ENCODE measurements at regions not wholly inside any gene's neighbourhood (a gene's known extent, or its start where the extent isn't known, plus 50 kb on each side); places are given as distances from the start of the nearest gene placed in this dataset.

GRCh38 chr9:121573717-121574485 lies 74.3 kb upstream of the GGTA1 start:
- no peak overlapping the region for H3K9ac ChIP-seq (ENCODE audit: low read length)
- no peak overlapping the region for H3K4me3 ChIP-seq (ENCODE audit: low read length)
- H3K4me1 ChIP-seq (ENCODE audit: low read length) = no peaks in the 10 kb centered on the region
- no peaks in the 10 kb centered on the region for H3K36me3 ChIP-seq (replicated peaks; ENCODE audit: low read depth, low read length)
- peaks cover 7% of the 10 kb centered on the region; the same call in 1 of the 2 replicates for H3K27me3 ChIP-seq (ENCODE audit: low read depth, low read length)
- H3K27ac ChIP-seq (ENCODE audit: low read length) = no peak overlapping the region
- no peak overlapping the region for H2AFZ ChIP-seq (ENCODE audit: low read depth, low read length)
- H3K4me2 ChIP-seq (ENCODE audit: low read length) = no peak overlapping the region
- H4K20me1 ChIP-seq (ENCODE audit: insufficient read depth, low read length) = no peaks in the 10 kb centered on the region
- TF ChIP-seq EZH2phosphoT487 (IDR thresholded peaks at IDR 0.05; ENCODE audit: low read depth) = no peak
- TF ChIP-seq, protein P1, sequence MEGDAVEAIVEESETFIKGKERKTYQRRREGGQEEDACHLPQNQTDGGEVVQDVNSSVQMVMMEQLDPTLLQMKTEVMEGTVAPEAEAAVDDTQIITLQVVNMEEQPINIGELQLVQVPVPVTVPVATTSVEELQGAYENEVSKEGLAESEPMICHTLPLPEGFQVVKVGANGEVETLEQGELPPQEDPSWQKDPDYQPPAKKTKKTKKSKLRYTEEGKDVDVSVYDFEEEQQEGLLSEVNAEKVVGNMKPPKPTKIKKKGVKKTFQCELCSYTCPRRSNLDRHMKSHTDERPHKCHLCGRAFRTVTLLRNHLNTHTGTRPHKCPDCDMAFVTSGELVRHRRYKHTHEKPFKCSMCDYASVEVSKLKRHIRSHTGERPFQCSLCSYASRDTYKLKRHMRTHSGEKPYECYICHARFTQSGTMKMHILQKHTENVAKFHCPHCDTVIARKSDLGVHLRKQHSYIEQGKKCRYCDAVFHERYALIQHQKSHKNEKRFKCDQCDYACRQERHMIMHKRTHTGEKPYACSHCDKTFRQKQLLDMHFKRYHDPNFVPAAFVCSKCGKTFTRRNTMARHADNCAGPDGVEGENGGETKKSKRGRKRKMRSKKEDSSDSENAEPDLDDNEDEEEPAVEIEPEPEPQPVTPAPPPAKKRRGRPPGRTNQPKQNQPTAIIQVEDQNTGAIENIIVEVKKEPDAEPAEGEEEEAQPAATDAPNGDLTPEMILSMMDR (IDR thresholded peaks at IDR 0.05; ENCODE audit: low read depth, low read length) = no peak
- H3K79me2 ChIP-seq (ENCODE audit: low read length) = no peaks in the 10 kb centered on the region
- no peaks in the 10 kb centered on the region for H3K9me3 ChIP-seq (ENCODE audit: insufficient read depth, low read length)

DNA sequence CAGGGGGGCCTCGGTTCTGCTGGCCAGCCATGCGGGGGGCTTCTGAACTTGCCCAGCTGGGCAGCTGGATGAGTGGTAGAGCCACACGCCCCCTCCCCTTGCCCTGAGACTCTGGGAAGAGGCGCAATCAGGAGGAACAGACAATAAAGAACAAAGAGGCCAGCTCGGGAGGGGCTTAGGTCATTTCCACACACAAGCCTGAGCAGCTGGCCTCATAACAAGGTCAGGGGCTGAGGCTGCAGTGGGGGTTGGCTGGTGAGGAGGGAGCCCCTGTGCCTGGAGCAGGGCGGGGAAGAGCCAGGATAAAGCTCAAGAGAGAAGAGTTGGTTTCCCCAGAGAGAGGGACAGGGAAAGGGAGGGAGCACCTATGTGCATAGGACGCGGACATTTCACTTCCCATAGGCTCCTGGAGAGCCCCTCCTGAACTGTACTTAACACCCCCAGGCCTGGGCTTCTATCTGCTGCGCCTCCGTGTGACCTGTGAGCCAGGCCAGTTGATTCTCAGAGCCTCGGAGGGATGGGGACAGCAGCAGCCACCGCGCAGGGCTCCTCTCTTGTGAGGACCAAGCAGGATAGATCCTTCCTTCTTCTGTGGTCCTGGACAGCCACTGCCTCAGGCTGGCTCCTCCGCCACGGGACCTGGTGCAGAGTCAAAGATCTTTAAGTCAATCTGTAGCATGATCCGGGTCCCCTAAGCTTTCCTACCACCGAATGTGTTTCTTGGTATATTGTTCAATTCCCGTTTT lies 75.3 kb upstream of the GGTA1 start:
- Histone ChIP-seq H3K4me2 (ENCODE audit: low read length) (no peak overlapping the region), H3K4me3 (ENCODE audit: low read length) (no peak overlapping the region), H3K27ac (ENCODE audit: low read length) (no peak overlapping the region), H3K9me3 (ENCODE audit: insufficient read depth, low read length) (no peaks in the 10 kb centered on the region), H3K36me3 (replicated peaks; ENCODE audit: low read depth, low read length) (no peaks in the 10 kb centered on the region), H3K4me1 (ENCODE audit: low read length) (no peaks in the 10 kb centered on the region), H3K9ac (ENCODE audit: low read length) (no peak overlapping the region), H4K20me1 (ENCODE audit: insufficient read depth, low read length) (no peaks in the 10 kb centered on the region), H3K79me2 (ENCODE audit: low read length) (no peaks in the 10 kb centered on the region), H2AFZ (ENCODE audit: low read depth, low read length) (no peak overlapping the region), H3K27me3 (ENCODE audit: low read depth, low read length) (peaks cover 10% of the 10 kb centered on the region; the same call in 1 of the 2 replicates)
- TF ChIP-seq, protein P1 (IDR thresholded peaks at IDR 0.05; ENCODE audit: low read depth, low read length) = no peak
- TF ChIP-seq EZH2phosphoT487 (IDR thresholded peaks at IDR 0.05; ENCODE audit: low read depth) = no peak

DNA sequence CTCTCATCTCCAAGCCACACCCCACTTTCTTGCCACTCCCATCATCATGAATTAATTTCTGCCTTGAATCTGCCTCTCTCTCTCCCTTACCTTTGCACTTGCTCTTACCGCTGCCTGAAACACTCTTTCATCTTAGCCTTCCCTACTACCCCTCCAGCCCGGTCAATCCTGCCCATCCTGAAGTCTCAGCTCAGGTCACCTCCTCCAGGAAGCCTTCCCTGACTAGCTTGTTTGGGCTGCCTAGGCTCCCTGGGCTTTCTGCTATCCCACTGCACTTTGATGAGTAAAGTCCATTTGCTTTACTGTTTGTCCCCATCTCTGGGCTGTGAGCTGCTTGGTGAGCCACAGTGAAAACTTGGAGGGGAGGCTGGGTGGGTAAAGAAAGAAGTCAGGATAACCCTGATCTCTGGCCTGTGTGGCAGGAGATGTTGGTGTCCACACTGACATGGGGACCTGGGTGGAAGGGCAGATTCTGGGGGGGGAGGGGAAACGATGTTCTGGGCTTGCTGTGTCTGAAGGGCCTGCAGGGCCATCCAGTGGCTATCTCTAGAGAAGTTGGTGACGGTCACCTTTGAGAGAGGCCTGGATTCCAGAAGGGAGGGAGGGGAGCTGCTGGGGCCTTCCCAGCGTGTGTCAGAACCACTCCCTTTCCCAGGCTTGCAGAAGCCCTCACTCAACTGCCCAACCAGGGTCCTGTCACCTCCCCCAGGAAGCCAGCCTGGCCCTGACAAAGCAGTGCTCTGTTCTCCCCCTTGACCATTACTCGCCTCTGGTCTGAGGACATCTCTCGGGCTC lies 75.0 kb upstream of the DAB2IP start:
- H3K9me3 ChIP-seq (ENCODE audit: insufficient read depth, low read length) = no peaks in the 10 kb centered on the region

More for the DNA sequence above, 75.0 kb upstream of the DAB2IP start:
- Histone ChIP-seq H4K20me1 (ENCODE audit: insufficient read depth, low read length) (no peaks in the 10 kb centered on the region), H3K27ac (ENCODE audit: low read length) (no peak overlapping the region), H3K4me3 (ENCODE audit: low read length) (no peak overlapping the region), H3K27me3 (ENCODE audit: low read depth, low read length) (peaks cover 4% of the 10 kb centered on the region; the same call in 1 of the 2 replicates), H2AFZ (ENCODE audit: low read depth, low read length) (no peak overlapping the region), H3K4me1 (ENCODE audit: low read length) (no peaks in the 10 kb centered on the region), H3K4me2 (ENCODE audit: low read length) (no peak overlapping the region), H3K9ac (ENCODE audit: low read length) (no peak overlapping the region), H3K36me3 (replicated peaks; ENCODE audit: low read depth, low read length) (no peaks in the 10 kb centered on the region), H3K79me2 (ENCODE audit: low read length) (no peaks in the 10 kb centered on the region)
- TF ChIP-seq, protein P1 (IDR thresholded peaks at IDR 0.05; ENCODE audit: low read depth, low read length) = no peak
- TF ChIP-seq EZH2phosphoT487 (IDR thresholded peaks at IDR 0.05; ENCODE audit: low read depth) = no peak
